ENCODE measurements at regions not wholly inside any gene's neighbourhood (a gene's known extent, or its start where the extent isn't known, plus 50 kb on each side); places are given as distances from the start of the nearest gene placed in this dataset.

- no peak for DNase-seq
Observed at GRCh38 chr5:56286015-56286884, 53.1 kb upstream of the ANKRD55 start.

- DNase-seq: no peak
Observed at GRCh38 chr5:56282951-56283350, 49.8 kb upstream of the ANKRD55 start.

All from NCI-H146 (cell line).